ENCODE measurements at regions not wholly inside any gene's neighbourhood (a gene's known extent, or its start where the extent isn't known, plus 50 kb on each side); places are given as distances from the start of the nearest gene placed in this dataset.

DNA sequence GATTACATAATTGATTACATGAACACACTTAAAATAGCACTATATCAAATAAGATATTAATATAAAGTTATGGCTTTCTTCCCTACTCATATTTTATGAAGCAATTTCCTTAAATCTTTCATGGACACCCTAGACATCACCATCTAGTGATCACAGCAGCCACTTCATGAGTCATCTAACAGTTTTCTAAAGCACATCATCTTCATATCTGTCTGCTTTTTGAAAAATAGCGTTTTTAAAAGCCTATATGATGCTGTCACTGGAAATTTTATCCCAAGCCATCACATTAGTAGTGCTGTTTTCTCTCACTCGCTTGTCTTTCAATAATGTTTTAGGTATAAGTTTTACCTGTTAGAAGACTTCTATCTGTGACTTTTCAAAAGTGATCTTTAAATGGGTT, 326.1 kb downstream of the SLITRK6 start:
- TF ChIP-seq, protein P1, sequence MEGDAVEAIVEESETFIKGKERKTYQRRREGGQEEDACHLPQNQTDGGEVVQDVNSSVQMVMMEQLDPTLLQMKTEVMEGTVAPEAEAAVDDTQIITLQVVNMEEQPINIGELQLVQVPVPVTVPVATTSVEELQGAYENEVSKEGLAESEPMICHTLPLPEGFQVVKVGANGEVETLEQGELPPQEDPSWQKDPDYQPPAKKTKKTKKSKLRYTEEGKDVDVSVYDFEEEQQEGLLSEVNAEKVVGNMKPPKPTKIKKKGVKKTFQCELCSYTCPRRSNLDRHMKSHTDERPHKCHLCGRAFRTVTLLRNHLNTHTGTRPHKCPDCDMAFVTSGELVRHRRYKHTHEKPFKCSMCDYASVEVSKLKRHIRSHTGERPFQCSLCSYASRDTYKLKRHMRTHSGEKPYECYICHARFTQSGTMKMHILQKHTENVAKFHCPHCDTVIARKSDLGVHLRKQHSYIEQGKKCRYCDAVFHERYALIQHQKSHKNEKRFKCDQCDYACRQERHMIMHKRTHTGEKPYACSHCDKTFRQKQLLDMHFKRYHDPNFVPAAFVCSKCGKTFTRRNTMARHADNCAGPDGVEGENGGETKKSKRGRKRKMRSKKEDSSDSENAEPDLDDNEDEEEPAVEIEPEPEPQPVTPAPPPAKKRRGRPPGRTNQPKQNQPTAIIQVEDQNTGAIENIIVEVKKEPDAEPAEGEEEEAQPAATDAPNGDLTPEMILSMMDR (IDR thresholded peaks at IDR 0.05), result no peak
- TF ChIP-seq POLR2A (IDR thresholded peaks at IDR 0.05), result no peak
- no peak for TF ChIP-seq EP300 (IDR thresholded peaks at IDR 0.05)
- TF ChIP-seq POLR2AphosphoS5 (IDR thresholded peaks at IDR 0.05), result no peak

All from stomach (tissue), 4 donors.